Adrenal gland (tissue), 5 donors: ENCODE measurements at regions not wholly inside any gene's neighbourhood (a gene's known extent, or its start where the extent isn't known, plus 50 kb on each side); places are given as distances from the start of the nearest gene placed in this dataset.

Experiments used
- CTCF ChIP-seq, 6 experiments: fragments of 450-650 bp in 4 of 6; fragments of 200-600 bp in 2 of 6; sonication (generic) in 1 of 6; IDR thresholded peaks; 1 replicate in 5 of 6; 2 replicates in 1 of 6; pipeline versions ENCODE4 v1.5.1 to v1.8.0; 2016 to 2021; ENCODE audit warnings: antibody characterized with exemption in 6 of 6, mild to moderate bottlenecking in 2 of 6, moderate library complexity in 1 of 6
- POLR2A ChIP-seq, 2 donors: fragments of 450-650 bp; IDR thresholded peaks; one replicate each; pipeline ENCODE4 v1.6.1; 2017; ENCODE audit warnings: antibody characterized with exemption in 2 of 2, mild to moderate bottlenecking in 2 of 2, moderate library complexity in 1 of 2
- donor health status: DM: no; HTN: no; CAD: no.

DNA sequence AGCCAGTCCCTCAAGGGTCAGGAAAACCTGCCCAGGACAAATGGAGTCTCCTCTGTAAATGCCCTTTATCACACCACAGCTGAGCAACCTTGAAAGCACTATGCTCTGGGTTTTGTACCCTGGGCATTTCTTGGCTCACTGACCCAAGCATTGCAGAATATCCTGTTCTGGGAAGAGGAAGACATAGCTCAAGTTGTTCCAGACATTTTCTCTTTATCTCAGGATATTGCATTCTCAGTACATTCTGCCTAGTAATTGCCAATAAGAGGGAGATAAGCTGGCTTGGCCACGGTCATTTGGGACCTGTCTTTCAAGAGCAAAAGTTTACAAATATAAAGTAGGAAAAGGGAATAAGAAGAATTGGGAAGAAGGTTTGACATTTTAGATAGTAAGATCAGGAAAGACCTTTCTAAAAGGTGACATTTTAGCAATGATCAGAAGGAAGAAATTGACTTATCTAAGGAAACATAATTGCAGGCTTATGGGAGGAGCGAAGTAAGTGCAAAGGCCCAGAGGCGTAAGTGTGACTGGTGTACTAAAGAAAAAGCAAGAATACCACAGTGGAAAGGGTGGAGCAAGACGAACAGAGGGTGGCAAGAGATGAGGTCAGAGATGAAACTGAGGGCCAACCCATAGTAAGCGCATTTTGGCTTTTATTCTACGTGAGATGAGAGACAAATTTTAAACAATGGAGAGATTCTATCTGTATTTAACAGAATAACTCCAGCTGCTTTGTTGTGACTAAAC is 394.0 kb upstream of the CXADR start:
- TF ChIP-seq CTCF (IDR thresholded peaks at IDR 0.05) (no peak), POLR2A (IDR thresholded peaks at IDR 0.05) (no peak)
